Right atrium auricular region (tissue), 2 donors: ENCODE measurements at regions not wholly inside any gene's neighbourhood (a gene's known extent, or its start where the extent isn't known, plus 50 kb on each side); places are given as distances from the start of the nearest gene placed in this dataset.

ENCODE experiments used
- DNase-seq: peaks from one replicate; pipeline ENCODE4 v3.0.0-alpha.2; 2019; ENCODE audit warnings: low spot score
- H3K27ac ChIP-seq, 2 donors: fragments of 200-600 bp; sonication (generic); 1 replicate in 1 of 2; 2 replicates in 1 of 2; pipeline ENCODE4 v1.5.1; 2016 to 2019
- H3K27me3 ChIP-seq, 2 donors: fragments of 200-600 bp; sonication (generic); one replicate each; pipeline versions ENCODE4 v1.5.1 to v1.6.0; 2017 to 2019
- H3K36me3 ChIP-seq: fragments of 200-600 bp; sonication (generic); one replicate; pipeline ENCODE4 v1.5.1; 2016
- H3K4me1 ChIP-seq, 2 donors: fragments of 200-600 bp; sonication (generic); one replicate each; pipeline versions ENCODE4 v1.5.1 to v1.6.0; 2017 to 2019
- H3K4me3 ChIP-seq, 2 donors: fragments of 200-600 bp; sonication (generic); 1 replicate in 1 of 2; 2 replicates in 1 of 2; pipeline ENCODE4 v1.5.1; 2017 to 2019; ENCODE audit warnings: mild to moderate bottlenecking in 1 of 2, moderate library complexity in 1 of 2
- H3K9me3 ChIP-seq, 2 donors: fragments of 200-600 bp; sonication (generic); one replicate each; pipeline ENCODE4 v1.5.1; 2019
- CTCF ChIP-seq, 2 donors: fragments of 200-600 bp; sonication (generic); IDR thresholded peaks; one replicate each; pipeline ENCODE4 v1.5.1; 2019; ENCODE audit warnings: antibody characterized with exemption in 2 of 2

- H3K4me1 ChIP-seq = peaks cover 0 to 20% of the 10 kb centered on the region in 2 donors
- H3K36me3 ChIP-seq = no peaks in the 10 kb centered on the region
- no peak overlapping the region for H3K27ac ChIP-seq
- H3K9me3 ChIP-seq = no peaks in the 10 kb centered on the region
- DNase-seq = no peak
- H3K4me3 ChIP-seq = no peak overlapping the region
- no peak for TF ChIP-seq CTCF (IDR thresholded peaks at IDR 0.05)
- no peaks in the 10 kb centered on the region for H3K27me3 ChIP-seq
Observed at GRCh38 chr15:68501616-68502015, 69.7 kb upstream of the ITGA11 start.

GRCh38 chr15:68502398-68502901 lies 70.5 kb upstream of the ITGA11 start:
- no peak overlapping the region for H3K4me3 ChIP-seq
- H3K9me3 ChIP-seq = no peaks in the 10 kb centered on the region
- H3K36me3 ChIP-seq = no peaks in the 10 kb centered on the region
- H3K27ac ChIP-seq = no peak overlapping the region
- H3K27me3 ChIP-seq = no peaks in the 10 kb centered on the region
- H3K4me1 ChIP-seq = peaks cover 0 to 20% of the 10 kb centered on the region in 2 donors
- no peak for DNase-seq
- TF ChIP-seq CTCF (IDR thresholded peaks at IDR 0.05) = no peak

- H3K27me3 ChIP-seq = no peaks in the 10 kb centered on the region
- H3K9me3 ChIP-seq = no peaks in the 10 kb centered on the region
- no peak overlapping the region for H3K4me3 ChIP-seq
- TF ChIP-seq CTCF (IDR thresholded peaks at IDR 0.05) = no peak
- no peak for DNase-seq
- no peak overlapping the region for H3K27ac ChIP-seq
- H3K4me1 ChIP-seq = peaks cover 0 to 20% of the 10 kb centered on the region in 2 donors
- no peaks in the 10 kb centered on the region for H3K36me3 ChIP-seq
Observed at GRCh38 chr15:68503213-68503612, 71.2 kb upstream of the ITGA11 start.

GRCh38 chr15:68503791-68504680 lies 72.1 kb upstream of the ITGA11 start:
- Histone ChIP-seq H3K4me3 (no peak overlapping the region), H3K9me3 (no peaks in the 10 kb centered on the region), H3K36me3 (no peaks in the 10 kb centered on the region), H3K27me3 (no peaks in the 10 kb centered on the region), H3K27ac (no peak overlapping the region), H3K4me1 (peaks cover 0 to 20% of the 10 kb centered on the region in 2 donors)
- DNase-seq = no peak
- no peak for TF ChIP-seq CTCF (IDR thresholded peaks at IDR 0.05)

- TF ChIP-seq CTCF (IDR thresholded peaks at IDR 0.05) = no peak
- no peaks in the 10 kb centered on the region for H3K27me3 ChIP-seq
- no peaks in the 10 kb centered on the region for H3K9me3 ChIP-seq
- H3K36me3 ChIP-seq = no peaks in the 10 kb centered on the region
- DNase-seq = no peak
- H3K4me1 ChIP-seq = peaks cover 0 to 20% of the 10 kb centered on the region in 2 donors
- H3K4me3 ChIP-seq = no peak overlapping the region
- no peak overlapping the region for H3K27ac ChIP-seq
Observed at GRCh38 chr15:68504681-68505170, 72.8 kb upstream of the ITGA11 start.
